DMS79 (cell line): ENCODE measurements at regions not wholly inside any gene's neighbourhood (a gene's known extent, or its start where the extent isn't known, plus 50 kb on each side); places are given as distances from the start of the nearest gene placed in this dataset.
"Not testable (repeated sequence)": the region's sequence is repeated elsewhere in the genome, so short reads cannot be mapped to it uniquely, and the experiment has no call there.

ENCODE experiments used
- DNase-seq: peaks from one replicate; lab custom pipeline; 2025; lab: John Stamatoyannopoulos, UW

- no peak for DNase-seq
Measured at GRCh38 chr7:125255810-125256209, 326.2 kb upstream of the POT1 start.

GRCh38 chr7:125254566-125254965 lies 324.9 kb upstream of the POT1 start:
- DNase-seq = no peak

GRCh38 chr7:125253452-125254190 lies 324.0 kb upstream of the POT1 start:
- DNase-seq = no peak

GRCh38 chr7:125247514-125248098 lies 318.0 kb upstream of the POT1 start:
- DNase-seq = no peak

GRCh38 chr7:125246706-125247105 lies 317.1 kb upstream of the POT1 start:
- DNase-seq = no peak

GRCh38 chr7:125241548-125241947 lies 311.9 kb upstream of the POT1 start:
- DNase-seq = no peak

- DNase-seq = no peak
Measured at GRCh38 chr7:125222596-125222995, 293.0 kb upstream of the POT1 start.

GRCh38 chr7:125218076-125218475 lies 288.5 kb upstream of the POT1 start:
- DNase-seq = no peak

GRCh38 chr7:125201002-125201401 lies 271.4 kb upstream of the POT1 start:
- DNase-seq = no peak

GRCh38 chr7:125197731-125198393 lies 268.2 kb upstream of the POT1 start:
- DNase-seq = no peak

GRCh38 chr7:125195156-125195555 lies 265.5 kb upstream of the POT1 start:
- no peak for DNase-seq

- no peak for DNase-seq
Measured at GRCh38 chr7:125193263-125193662, 263.6 kb upstream of the POT1 start.

GRCh38 chr7:125184801-125185200 lies 255.2 kb upstream of the POT1 start:
- no peak for DNase-seq

- DNase-seq = not testable (repeated sequence)
Measured at GRCh38 chr7:125181569-125182267, 252.1 kb upstream of the POT1 start.

GRCh38 chr7:125173571-125173970 lies 243.9 kb upstream of the POT1 start:
- DNase-seq = no peak

GRCh38 chr7:125169088-125169487 lies 239.5 kb upstream of the POT1 start:
- no peak for DNase-seq

GRCh38 chr7:125154930-125155329 lies 225.3 kb upstream of the POT1 start:
- DNase-seq = no peak

GRCh38 chr7:125149151-125149550 lies 219.5 kb upstream of the POT1 start:
- DNase-seq = no peak

GRCh38 chr7:125147047-125147446 lies 217.4 kb upstream of the POT1 start:
- DNase-seq = no peak

GRCh38 chr7:125136755-125137532 lies 207.3 kb upstream of the POT1 start:
- no peak for DNase-seq

- no peak for DNase-seq
Measured at GRCh38 chr7:125136341-125136740, 206.7 kb upstream of the POT1 start.

GRCh38 chr7:125130173-125130572 lies 200.5 kb upstream of the POT1 start:
- no peak for DNase-seq
